Activated CD8-positive, alpha-beta T cell treated with anti-CD3 and anti-CD28 coated beads for 36 hours (primary cell): ENCODE measurements at regions not wholly inside any gene's neighbourhood (a gene's known extent, or its start where the extent isn't known, plus 50 kb on each side); places are given as distances from the start of the nearest gene placed in this dataset.
A peak's percentile ranks its signal among the peaks of the same experiment; 100 is the strongest.

ENCODE experiments used
- ATAC-seq: fragments of 200-7000 bp; cut with Tn5 transposase; one replicate; pipeline ENCODE4 v1.10.0; 2021; ENCODE audit warnings: mild to moderate bottlenecking, moderate library complexity
- CTCF ChIA-PET: fragments of 350-600 bp; sonication (Branson Sonifier 250); formaldehyde crosslinking; loops from one replicate; lab custom pipeline; 2021; ENCODE audit warnings: antibody characterized with exemption; lab: Charles Lee
- POLR2A ChIA-PET: fragments of 350-600 bp; sonication (Branson Sonifier 250); formaldehyde crosslinking; loops from one replicate; lab custom pipeline; 2021; ENCODE audit warnings: antibody characterized with exemption; lab: Charles Lee
- DNase-seq: peaks from one replicate; pipeline ENCODE4 v3.0.0-alpha.2; 2020
- H3K27ac Mint-ChIP-seq: one replicate; pipeline ENCODE4 v1.8.0; 2021; ENCODE audit warnings: mild to moderate bottlenecking, mixed read lengths
- H3K27me3 Mint-ChIP-seq: one replicate; pipeline ENCODE4 v1.8.0; 2021; ENCODE audit warnings: mixed read lengths
- H3K36me3 Mint-ChIP-seq: one replicate; pipeline ENCODE4 v1.8.0; 2021; ENCODE audit warnings: low read depth, mixed read lengths
- H3K4me1 Mint-ChIP-seq: one replicate; pipeline ENCODE4 v1.8.0; 2021; ENCODE audit warnings: low read depth, mixed read lengths
- H3K4me3 Mint-ChIP-seq: one replicate; pipeline ENCODE4 v1.8.0; 2021; ENCODE audit warnings: mild to moderate bottlenecking, moderate library complexity, mixed read lengths
- H3K9me3 Mint-ChIP-seq: one replicate; pipeline ENCODE4 v1.8.0; 2021; ENCODE audit warnings: mixed read lengths
- CTCF ChIP-seq: fragments of 200-600 bp; IDR thresholded peaks from one replicate; pipeline ENCODE4 v1.8.0; 2022; ENCODE audit warnings: antibody characterized with exemption, mild to moderate bottlenecking
- intact Hi-C: fragments of 100-400 bp; cut with micrococcal nuclease; formaldehyde crosslinking; loops from one replicate; pipeline ENCODE4 v1.10.0; 2022

DNA sequence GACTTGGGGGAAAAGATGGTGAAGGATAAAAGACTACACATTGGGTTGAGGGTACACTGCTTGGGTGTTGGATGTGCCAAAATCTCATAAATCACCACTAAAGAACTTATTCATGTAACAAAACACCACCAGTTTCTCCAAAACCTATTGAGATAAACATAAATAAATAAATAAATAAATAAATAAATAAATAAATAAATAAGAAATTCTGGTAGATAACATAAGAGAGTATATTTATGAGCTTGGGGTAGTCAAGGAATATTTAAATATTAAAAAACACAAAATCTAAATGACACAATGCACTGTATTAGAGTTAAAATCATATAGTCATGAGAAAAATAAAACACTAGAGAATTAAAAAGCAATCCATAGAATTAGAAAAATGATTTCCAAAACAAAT lies 333.5 kb upstream of the NRG3 start:
- H3K27ac Mint-ChIP-seq: no peak overlapping the region
- CTCF ChIA-PET: no interaction called here
- H3K9me3 Mint-ChIP-seq: peaks cover 16% of the 10 kb centered on the region
- POLR2A ChIA-PET: no interaction called here
- ATAC-seq: no peak
- intact Hi-C loops: no loop called here
- H3K27me3 Mint-ChIP-seq: peaks cover 1% of the 10 kb centered on the region
- H3K4me1 Mint-ChIP-seq: no peaks in the 10 kb centered on the region
- TF ChIP-seq CTCF: no peak
- no peaks in the 10 kb centered on the region for H3K36me3 Mint-ChIP-seq
- no peak overlapping the region for H3K4me3 Mint-ChIP-seq
- DNase-seq: no peak

- Mint-ChIP-seq H3K4me3 (no peak overlapping the region), H3K4me1 (no peaks in the 10 kb centered on the region), H3K36me3 (no peaks in the 10 kb centered on the region), H3K27me3 (no peaks in the 10 kb centered on the region), H3K9me3 (peaks cover 22% of the 10 kb centered on the region), H3K27ac (no peak overlapping the region)
- ChIA-PET POLR2A (no interaction called here), CTCF (no interaction called here)
- ATAC-seq (no peak), DNase-seq (no peak)
- TF ChIP-seq CTCF: no peak
- intact Hi-C loops: no loop called here
These were observed 328.8 kb upstream of the NRG3 start for GRCh38 chr10:81546243-81546642.

DNA sequence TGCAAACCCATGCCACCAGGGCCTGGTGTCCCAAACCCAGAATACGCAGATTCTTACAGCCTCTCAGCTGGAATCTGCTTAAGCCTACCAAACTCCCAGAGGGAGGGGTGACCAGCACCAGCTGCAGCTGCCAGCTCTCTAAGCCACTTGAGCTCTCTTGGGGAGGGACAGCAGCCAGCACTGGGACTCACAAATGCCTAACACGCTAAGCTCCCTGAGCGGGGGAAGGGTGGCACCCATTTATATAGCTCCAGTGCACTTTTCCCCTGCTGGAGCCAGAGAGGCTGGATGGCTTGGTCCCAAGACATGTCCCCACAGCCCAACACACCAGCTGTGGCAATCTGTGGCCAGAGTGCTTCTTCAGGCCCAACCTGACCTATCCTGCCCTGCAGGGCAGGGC lies 326.8 kb upstream of the NRG3 start:
- TF ChIP-seq CTCF: no peak
- POLR2A ChIA-PET: no interaction called here
- Mint-ChIP-seq H3K27me3 (no peaks in the 10 kb centered on the region), H3K27ac (no peak overlapping the region), H3K36me3 (no peaks in the 10 kb centered on the region), H3K4me1 (no peaks in the 10 kb centered on the region), H3K9me3 (peaks cover 19% of the 10 kb centered on the region), H3K4me3 (no peak overlapping the region)
- CTCF ChIA-PET: no interaction called here
- intact Hi-C loops: no loop called here
- ATAC-seq: no peak
- DNase-seq: no peak

DNA sequence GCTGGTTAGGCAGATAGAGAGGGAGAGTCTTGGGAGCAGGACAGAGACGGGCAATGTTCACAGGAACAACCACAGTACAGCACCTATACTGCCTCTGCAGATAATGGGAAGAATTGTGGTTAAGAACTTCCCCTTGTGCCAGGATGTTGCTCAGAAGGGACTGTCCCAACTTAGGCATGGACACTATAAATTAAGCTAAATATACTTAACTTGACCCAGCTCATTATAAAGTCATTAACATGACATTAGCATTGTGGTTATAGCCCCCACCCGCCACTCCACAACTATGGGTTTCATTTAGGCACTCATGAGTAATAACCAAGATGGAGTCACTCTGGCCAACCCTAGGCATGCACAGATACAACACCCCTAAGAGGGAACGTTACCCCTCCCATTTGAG lies 310.9 kb upstream of the NRG3 start:
- CTCF ChIA-PET: no interaction called here
- no peak for TF ChIP-seq CTCF

GRCh38 chr10:81569488-81569887 lies 305.5 kb upstream of the NRG3 start:
- ChIA-PET CTCF (no interaction called here), POLR2A (no interaction called here)
- no peaks in the 10 kb centered on the region for H3K27me3 Mint-ChIP-seq

More for the DNA sequence above, 310.9 kb upstream of the NRG3 start:
- POLR2A ChIA-PET: no interaction called here
- peak; percentile 56 for DNase-seq
- Mint-ChIP-seq H3K4me3 (no peak overlapping the region), H3K27ac (no peak overlapping the region), H3K27me3 (no peaks in the 10 kb centered on the region), H3K4me1 (peaks cover 4% of the 10 kb centered on the region), H3K36me3 (no peaks in the 10 kb centered on the region), H3K9me3 (peaks cover 11% of the 10 kb centered on the region)
- ATAC-seq: peak; percentile 80
- intact Hi-C loops: no loop called here

More at GRCh38 chr10:81569488-81569887, 305.5 kb upstream of the NRG3 start:
- Mint-ChIP-seq H3K27ac (no peak overlapping the region), H3K4me3 (no peak overlapping the region), H3K9me3 (peaks cover 4% of the 10 kb centered on the region), H3K36me3 (no peaks in the 10 kb centered on the region), H3K4me1 (no peaks in the 10 kb centered on the region)
- ATAC-seq (no peak), DNase-seq (no peak)
- intact Hi-C loops: no loop called here
- TF ChIP-seq CTCF: no peak
